ENCODE measurements at regions not wholly inside any gene's neighbourhood (a gene's known extent, or its start where the extent isn't known, plus 50 kb on each side); places are given as distances from the start of the nearest gene placed in this dataset.

GRCh38 chr6:93123585-93123984 lies 295.8 kb downstream of the EPHA7 start:
- no peaks in the 10 kb centered on the region for H3K36me3 ChIP-seq (replicated peaks; ENCODE audit: low read depth, low read length)
- no peaks in the 10 kb centered on the region for H3K9me3 ChIP-seq (ENCODE audit: insufficient read depth, low read length)
- H3K27me3 ChIP-seq (ENCODE audit: low read depth, low read length), result no peaks in the 10 kb centered on the region
- TF ChIP-seq, protein P1, sequence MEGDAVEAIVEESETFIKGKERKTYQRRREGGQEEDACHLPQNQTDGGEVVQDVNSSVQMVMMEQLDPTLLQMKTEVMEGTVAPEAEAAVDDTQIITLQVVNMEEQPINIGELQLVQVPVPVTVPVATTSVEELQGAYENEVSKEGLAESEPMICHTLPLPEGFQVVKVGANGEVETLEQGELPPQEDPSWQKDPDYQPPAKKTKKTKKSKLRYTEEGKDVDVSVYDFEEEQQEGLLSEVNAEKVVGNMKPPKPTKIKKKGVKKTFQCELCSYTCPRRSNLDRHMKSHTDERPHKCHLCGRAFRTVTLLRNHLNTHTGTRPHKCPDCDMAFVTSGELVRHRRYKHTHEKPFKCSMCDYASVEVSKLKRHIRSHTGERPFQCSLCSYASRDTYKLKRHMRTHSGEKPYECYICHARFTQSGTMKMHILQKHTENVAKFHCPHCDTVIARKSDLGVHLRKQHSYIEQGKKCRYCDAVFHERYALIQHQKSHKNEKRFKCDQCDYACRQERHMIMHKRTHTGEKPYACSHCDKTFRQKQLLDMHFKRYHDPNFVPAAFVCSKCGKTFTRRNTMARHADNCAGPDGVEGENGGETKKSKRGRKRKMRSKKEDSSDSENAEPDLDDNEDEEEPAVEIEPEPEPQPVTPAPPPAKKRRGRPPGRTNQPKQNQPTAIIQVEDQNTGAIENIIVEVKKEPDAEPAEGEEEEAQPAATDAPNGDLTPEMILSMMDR (IDR thresholded peaks at IDR 0.05; ENCODE audit: low read depth, low read length), result no peak
- no peak for TF ChIP-seq EZH2phosphoT487 (IDR thresholded peaks at IDR 0.05; ENCODE audit: low read depth)
- no peak overlapping the region for H2AFZ ChIP-seq (ENCODE audit: low read depth, low read length)
- no peaks in the 10 kb centered on the region for H4K20me1 ChIP-seq (ENCODE audit: insufficient read depth, low read length)
- no peaks in the 10 kb centered on the region for H3K79me2 ChIP-seq (ENCODE audit: low read length)
- H3K9ac ChIP-seq (ENCODE audit: low read length), result no peak overlapping the region
- H3K4me3 ChIP-seq (ENCODE audit: low read length), result no peak overlapping the region
- no peaks in the 10 kb centered on the region for H3K4me1 ChIP-seq (ENCODE audit: low read length)
- H3K4me2 ChIP-seq (ENCODE audit: low read length), result no peak overlapping the region
- H3K27ac ChIP-seq (ENCODE audit: low read length), result no peak overlapping the region

DNA sequence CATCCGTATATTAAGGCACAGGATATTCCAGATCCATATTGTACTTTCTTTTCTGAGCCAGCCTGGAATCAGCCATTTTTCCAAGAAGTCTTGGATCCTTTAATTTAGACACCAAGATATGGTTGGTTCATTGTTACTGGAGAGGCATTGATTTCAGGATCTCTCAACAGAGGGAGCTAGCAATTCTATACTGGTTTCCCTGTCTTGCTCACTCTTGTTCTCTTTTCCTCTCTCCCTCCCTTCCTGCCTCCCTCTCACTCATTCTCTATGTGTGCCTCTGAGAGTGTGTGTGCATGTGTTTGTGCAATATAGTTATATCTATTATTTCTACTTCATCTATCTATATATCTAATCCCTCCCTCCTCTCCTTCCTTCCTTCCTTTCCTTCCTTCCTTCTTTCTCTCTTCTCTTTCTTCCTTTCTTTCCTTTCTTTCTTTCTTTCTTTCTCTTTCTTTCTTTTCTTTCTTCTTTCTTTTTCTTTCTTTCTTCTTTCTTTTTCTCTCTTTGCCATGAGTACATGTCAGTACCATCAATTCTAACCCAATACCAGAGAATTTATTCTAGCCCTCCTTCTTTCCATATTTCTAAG lies 299.1 kb downstream of the EPHA7 start:
- Histone ChIP-seq H2AFZ (ENCODE audit: low read depth, low read length) (no peak overlapping the region), H3K4me3 (ENCODE audit: low read length) (no peak overlapping the region), H3K9ac (ENCODE audit: low read length) (no peak overlapping the region), H3K27me3 (ENCODE audit: low read depth, low read length) (no peaks in the 10 kb centered on the region), H3K27ac (ENCODE audit: low read length) (no peak overlapping the region), H3K4me1 (ENCODE audit: low read length) (no peaks in the 10 kb centered on the region), H3K79me2 (ENCODE audit: low read length) (no peaks in the 10 kb centered on the region), H3K36me3 (replicated peaks; ENCODE audit: low read depth, low read length) (no peaks in the 10 kb centered on the region), H3K9me3 (ENCODE audit: insufficient read depth, low read length) (no peaks in the 10 kb centered on the region), H3K4me2 (ENCODE audit: low read length) (no peak overlapping the region), H4K20me1 (ENCODE audit: insufficient read depth, low read length) (no peaks in the 10 kb centered on the region)
- TF ChIP-seq, protein P1 (IDR thresholded peaks at IDR 0.05; ENCODE audit: low read depth, low read length), result no peak
- TF ChIP-seq EZH2phosphoT487 (IDR thresholded peaks at IDR 0.05; ENCODE audit: low read depth), result no peak

- Histone ChIP-seq H4K20me1 (ENCODE audit: insufficient read depth, low read length) (no peaks in the 10 kb centered on the region), H3K9me3 (ENCODE audit: insufficient read depth, low read length) (no peaks in the 10 kb centered on the region), H3K27me3 (ENCODE audit: low read depth, low read length) (no peaks in the 10 kb centered on the region), H3K4me3 (ENCODE audit: low read length) (no peak overlapping the region), H3K79me2 (ENCODE audit: low read length) (no peaks in the 10 kb centered on the region), H3K27ac (ENCODE audit: low read length) (no peak overlapping the region), H3K9ac (ENCODE audit: low read length) (no peak overlapping the region), H3K36me3 (replicated peaks; ENCODE audit: low read depth, low read length) (no peaks in the 10 kb centered on the region), H2AFZ (ENCODE audit: low read depth, low read length) (no peak overlapping the region), H3K4me1 (ENCODE audit: low read length) (no peaks in the 10 kb centered on the region), H3K4me2 (ENCODE audit: low read length) (no peak overlapping the region)
- no peak for TF ChIP-seq EZH2phosphoT487 (IDR thresholded peaks at IDR 0.05; ENCODE audit: low read depth)
- TF ChIP-seq, protein P1 (IDR thresholded peaks at IDR 0.05; ENCODE audit: low read depth, low read length), result no peak
Observed at GRCh38 chr6:93105907-93106306, 313.5 kb downstream of the EPHA7 start.

- no peaks in the 10 kb centered on the region for H3K36me3 ChIP-seq (replicated peaks; ENCODE audit: low read depth, low read length)
- H3K79me2 ChIP-seq (ENCODE audit: low read length), result no peaks in the 10 kb centered on the region
- no peaks in the 10 kb centered on the region for H3K9me3 ChIP-seq (ENCODE audit: insufficient read depth, low read length)
- TF ChIP-seq, protein P1 (IDR thresholded peaks at IDR 0.05; ENCODE audit: low read depth, low read length), result no peak
- TF ChIP-seq EZH2phosphoT487 (IDR thresholded peaks at IDR 0.05; ENCODE audit: low read depth), result no peak
- H2AFZ ChIP-seq (ENCODE audit: low read depth, low read length), result no peak overlapping the region
- H3K27me3 ChIP-seq (ENCODE audit: low read depth, low read length), result no peaks in the 10 kb centered on the region
- no peak overlapping the region for H3K4me2 ChIP-seq (ENCODE audit: low read length)
- H3K9ac ChIP-seq (ENCODE audit: low read length), result no peak overlapping the region
- no peak overlapping the region for H3K4me3 ChIP-seq (ENCODE audit: low read length)
- no peaks in the 10 kb centered on the region for H3K4me1 ChIP-seq (ENCODE audit: low read length)
- H4K20me1 ChIP-seq (ENCODE audit: insufficient read depth, low read length), result no peaks in the 10 kb centered on the region
- no peak overlapping the region for H3K27ac ChIP-seq (ENCODE audit: low read length)
Observed at GRCh38 chr6:93105017-93105416, 314.3 kb downstream of the EPHA7 start.

Data from OCI-LY3 (cell line).